ENCODE measurements at regions not wholly inside any gene's neighbourhood (a gene's known extent, or its start where the extent isn't known, plus 50 kb on each side); places are given as distances from the start of the nearest gene placed in this dataset.

DNA sequence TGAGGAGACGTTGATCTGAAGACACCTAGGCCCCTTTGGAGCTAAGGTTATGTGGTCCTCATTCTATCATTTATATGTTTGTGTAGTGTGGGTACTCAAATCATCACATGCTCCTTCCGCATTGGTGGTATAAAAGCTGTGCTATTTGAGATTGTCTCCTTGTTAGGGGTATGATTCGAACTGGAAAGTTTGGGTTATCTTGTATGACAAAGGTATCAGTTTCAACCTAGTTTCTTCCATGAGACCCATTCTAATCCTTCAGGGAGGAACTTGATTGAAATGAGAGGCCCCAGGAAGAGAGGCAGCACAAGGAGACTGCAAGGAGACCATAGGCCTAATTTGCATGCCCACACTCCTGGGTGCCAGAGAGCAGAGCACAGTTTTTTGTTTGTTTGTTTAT, 104.2 kb upstream of the TIAM2 start:
- CTCF ChIA-PET: interaction anchor here (1.4 kb wide), 1 partner anchor 22 kb away, joined by 7 read pairs; no protein-coding TSS in a partner anchor

More for the DNA sequence above, 104.2 kb upstream of the TIAM2 start:
- Histone ChIP-seq H3K9ac (replicated peaks; ENCODE audit: extremely low read depth, insufficient read depth, low read length) (no peak overlapping the region), H3K27ac (ENCODE audit: insufficient read depth, low read depth, low read length) (no peak overlapping the region), H3K4me2 (ENCODE audit: insufficient read depth, low read length) (no peak overlapping the region), H3K9me3 (replicated peaks; ENCODE audit: control insufficient read depth, insufficient read depth, low read length) (no peaks in the 10 kb centered on the region), H4K20me1 (replicated peaks; ENCODE audit: control insufficient read depth, extremely low read depth, insufficient read depth, low read length) (no peaks in the 10 kb centered on the region), H3K79me2 (ENCODE audit: control insufficient read depth, insufficient read depth, low read length) (no peaks in the 10 kb centered on the region), H2AFZ (ENCODE audit: low read depth, low read length) (no peak overlapping the region), H3K9me1 (replicated peaks; ENCODE audit: control insufficient read depth, extremely low read depth, insufficient read depth, low read length) (no peaks in the 10 kb centered on the region), H3K27me3 (ENCODE audit: control insufficient read depth in 2 of 2, insufficient read depth in 2 of 2, low read length in 2 of 2) (no peaks in the 10 kb centered on the region), H3K4me3 (replicated peaks in 1 of 3; ENCODE audit: insufficient read depth in 1 of 3, low read depth in 1 of 3, low read length in 3 of 3) (no peak overlapping the region), H3K36me3 (ENCODE audit: control insufficient read depth in 2 of 2, extremely low read depth in 1 of 2, insufficient read depth in 2 of 2, low read length in 2 of 2) (peaks cover 0 to 3% of the 10 kb centered on the region in 2 experiments), H3K4me1 (ENCODE audit: control insufficient read depth, extremely low read depth, insufficient read depth, low read length) (no peaks in the 10 kb centered on the region)
- TF ChIP-seq JUN (IDR thresholded peaks at IDR 0.05; ENCODE audit: borderline replicate concordance, insufficient read depth, insufficient read length, low read depth): no peak
- no peak for TF ChIP-seq GATA2 (IDR thresholded peaks at IDR 0.05; ENCODE audit: insufficient read depth, insufficient read length, low read depth, low read length)
- no peak for TF ChIP-seq FOS (IDR thresholded peaks at IDR 0.05; ENCODE audit: borderline replicate concordance, insufficient read depth, low read length)
- TF ChIP-seq EZH2 (IDR thresholded peaks at IDR 0.05; ENCODE audit: borderline replicate concordance, low read depth, low read length, severe bottlenecking): no peak
- TF ChIP-seq, protein P1, sequence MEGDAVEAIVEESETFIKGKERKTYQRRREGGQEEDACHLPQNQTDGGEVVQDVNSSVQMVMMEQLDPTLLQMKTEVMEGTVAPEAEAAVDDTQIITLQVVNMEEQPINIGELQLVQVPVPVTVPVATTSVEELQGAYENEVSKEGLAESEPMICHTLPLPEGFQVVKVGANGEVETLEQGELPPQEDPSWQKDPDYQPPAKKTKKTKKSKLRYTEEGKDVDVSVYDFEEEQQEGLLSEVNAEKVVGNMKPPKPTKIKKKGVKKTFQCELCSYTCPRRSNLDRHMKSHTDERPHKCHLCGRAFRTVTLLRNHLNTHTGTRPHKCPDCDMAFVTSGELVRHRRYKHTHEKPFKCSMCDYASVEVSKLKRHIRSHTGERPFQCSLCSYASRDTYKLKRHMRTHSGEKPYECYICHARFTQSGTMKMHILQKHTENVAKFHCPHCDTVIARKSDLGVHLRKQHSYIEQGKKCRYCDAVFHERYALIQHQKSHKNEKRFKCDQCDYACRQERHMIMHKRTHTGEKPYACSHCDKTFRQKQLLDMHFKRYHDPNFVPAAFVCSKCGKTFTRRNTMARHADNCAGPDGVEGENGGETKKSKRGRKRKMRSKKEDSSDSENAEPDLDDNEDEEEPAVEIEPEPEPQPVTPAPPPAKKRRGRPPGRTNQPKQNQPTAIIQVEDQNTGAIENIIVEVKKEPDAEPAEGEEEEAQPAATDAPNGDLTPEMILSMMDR (IDR thresholded peaks at IDR 0.05; ENCODE audit: extremely low read depth in 1 of 2, insufficient read depth in 1 of 2, low read depth in 1 of 2, low read length in 2 of 2): no peak
- TF ChIP-seq, protein P2, sequence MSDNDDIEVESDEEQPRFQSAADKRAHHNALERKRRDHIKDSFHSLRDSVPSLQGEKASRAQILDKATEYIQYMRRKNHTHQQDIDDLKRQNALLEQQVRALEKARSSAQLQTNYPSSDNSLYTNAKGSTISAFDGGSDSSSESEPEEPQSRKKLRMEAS (IDR thresholded peaks at IDR 0.05; ENCODE audit: insufficient read depth, insufficient read length): no peak
- TF ChIP-seq MYC (IDR thresholded peaks at IDR 0.05; ENCODE audit: low read depth, low read length): no peak
- no peak for TF ChIP-seq POLR2A (IDR thresholded peaks at IDR 0.05; ENCODE audit: low read depth, low read length)
- no peak for TF ChIP-seq POLR2AphosphoS5 (IDR thresholded peaks at IDR 0.05; ENCODE audit: insufficient read depth, low read depth, low read length)
- BruUV-seq (replicated peaks): no TSS peak
- POLR2A ChIA-PET: no interaction called here
- dilution Hi-C loops (cut with MboI; ENCODE audit: extremely low pct_ligation_motif_present, low sequenced_read_pairs): no loop called here
- DNase-seq (ENCODE audit: low read depth, low spot score): no peak
- FAIRE-seq: no peak
- intact Hi-C loops (cut with micrococcal nuclease): no loop called here
